IMR-90 (cell line): ENCODE measurements at regions not wholly inside any gene's neighbourhood (a gene's known extent, or its start where the extent isn't known, plus 50 kb on each side); places are given as distances from the start of the nearest gene placed in this dataset.

Experiments
- ATAC-seq: fragments of 200-7000 bp; cut with Tn5 transposase; 2 replicates; pipeline ENCODE4 v1.9.1; 2020; ENCODE audit warnings: low read depth, mild to moderate bottlenecking, moderate library complexity
- BruUV-seq: library from RNA; stranded (reverse); fragments of 400-500 nt; replicated peaks from 2 replicates; lab custom pipeline; 2021; lab: Mats Ljungman, UMichigan
- CTCF ChIA-PET: fragments of 300-600 bp; formaldehyde crosslinking; extraction: SDS; loops from one replicate; lab custom pipeline; 2021; ENCODE audit warnings: antibody characterized with exemption; lab: Yijun Ruan, JAX
- POLR2A ChIA-PET: fragments of 300-600 bp; sonication (Branson Sonifier 250); formaldehyde crosslinking; loops from one replicate; lab custom pipeline; 2022; ENCODE audit warnings: antibody characterized with exemption; ENCODE audit not compliant: unreplicated experiment; lab: Charles Lee
- DNase-seq: peaks from one replicate; pipeline ENCODE4 v3.0.0; 2013
- H2AFZ ChIP-seq: replicated peaks from 2 replicates; pipeline ENCODE3; 2013; ENCODE audit warnings: low read length, mild to moderate bottlenecking; ENCODE audit not compliant: poor library complexity
- H2AK5ac ChIP-seq: 2 replicates; pipeline ENCODE4 v1.6.1; 2013; ENCODE audit warnings: low read depth, low read length, inconsistent platforms
- H2AK9ac ChIP-seq: replicated peaks from 2 replicates; pipeline ENCODE3; 2013; ENCODE audit warnings: mild to moderate bottlenecking, low read depth, low read length, moderate library complexity; ENCODE audit not compliant: poor library complexity
- H2BK120ac ChIP-seq: 2 replicates; pipeline ENCODE4 v1.6.1; 2013; ENCODE audit warnings: low read depth, low read length, inconsistent platforms
- H2BK15ac ChIP-seq: 3 replicates; pipeline ENCODE4 v1.6.1; 2013; ENCODE audit warnings: low read depth, low read length, inconsistent platforms
- H2BK20ac ChIP-seq: 2 replicates; pipeline ENCODE4 v1.6.1; 2013; ENCODE audit warnings: low read depth, mild to moderate bottlenecking, inconsistent platforms, low read length, moderate library complexity
- H2BK5ac ChIP-seq: 2 replicates; pipeline ENCODE4 v1.6.1; 2013; ENCODE audit warnings: mild to moderate bottlenecking, low read depth, low read length, inconsistent platforms; ENCODE audit not compliant: poor library complexity, severe bottlenecking
- H3K14ac ChIP-seq: replicated peaks from 2 replicates; pipeline ENCODE4 v1.6.1; 2013; ENCODE audit warnings: low read depth, low read length, inconsistent platforms
- H3K18ac ChIP-seq: 2 replicates; pipeline ENCODE4 v1.6.1; 2013; ENCODE audit warnings: low read depth, low read length, control low read depth
- H3K23ac ChIP-seq: 2 replicates; pipeline ENCODE4 v1.6.1; 2013; ENCODE audit warnings: low read depth, low read length, inconsistent platforms
- H3K27ac ChIP-seq: 2 replicates; pipeline ENCODE4 v1.5.1; 2013; ENCODE audit warnings: mild to moderate bottlenecking, control low read depth, low read length; ENCODE audit not compliant: insufficient read depth
- H3K27me3 ChIP-seq: 2 replicates; pipeline ENCODE4 v1.6.1; 2013; ENCODE audit warnings: low read length; ENCODE audit not compliant: control insufficient read depth, insufficient read depth
- H3K36me3 ChIP-seq: 2 replicates; pipeline ENCODE4 v1.6.1; 2013; ENCODE audit warnings: low read length, mixed read lengths; ENCODE audit not compliant: control insufficient read depth, insufficient read depth
- H3K4ac ChIP-seq: 2 replicates; pipeline ENCODE4 v1.6.1; 2013; ENCODE audit warnings: low read depth, low read length, inconsistent platforms
- H3K4me1 ChIP-seq: 2 replicates; pipeline ENCODE4 v1.6.1; 2013; ENCODE audit warnings: low read length, mixed read lengths; ENCODE audit not compliant: control insufficient read depth, insufficient read depth
- H3K4me2 ChIP-seq: 2 replicates; pipeline ENCODE4 v1.6.1; 2013; ENCODE audit warnings: low read depth, mild to moderate bottlenecking, control low read depth, low read length, moderate library complexity
- H3K4me3 ChIP-seq: 2 replicates; pipeline ENCODE4 v1.5.1; 2013; ENCODE audit warnings: low read depth, mild to moderate bottlenecking, control low read depth, low read length, moderate library complexity; ENCODE audit not compliant: insufficient read depth
- H3K56ac ChIP-seq: 2 replicates; pipeline ENCODE4 v1.6.1; 2013; ENCODE audit warnings: low read length, inconsistent platforms; ENCODE audit not compliant: insufficient read depth; ENCODE audit errors: extremely low read depth
- H3K79me1 ChIP-seq, 2 experiments: 2 replicates each; pipeline ENCODE4 v1.6.1; 2013; ENCODE audit warnings: low read length in 2 of 2, inconsistent platforms in 1 of 2, low read depth in 1 of 2
- H3K9ac ChIP-seq: 2 replicates; pipeline ENCODE4 v1.6.1; 2013; ENCODE audit warnings: low read depth, low read length, control low read depth
- H3K9me1 ChIP-seq: 2 replicates; pipeline ENCODE4 v1.6.1; 2013; ENCODE audit warnings: low read length, inconsistent platforms; ENCODE audit not compliant: insufficient read depth
- H3K9me3 ChIP-seq: 2 replicates; pipeline ENCODE4 v1.6.1; 2013; ENCODE audit warnings: low read length; ENCODE audit not compliant: control insufficient read depth, insufficient read depth
- H4K20me1 ChIP-seq: 2 replicates; pipeline ENCODE4 v1.6.1; 2013; ENCODE audit warnings: low read length, inconsistent platforms; ENCODE audit not compliant: insufficient read depth
- H4K5ac ChIP-seq: 2 replicates; pipeline ENCODE4 v1.6.1; 2013; ENCODE audit warnings: mild to moderate bottlenecking, low read depth, low read length, control low read depth
- H4K8ac ChIP-seq, 2 experiments: 2 replicates each; pipeline ENCODE4 v1.6.1; 2013; ENCODE audit warnings: low read depth in 2 of 2, low read length in 2 of 2, control low read depth in 1 of 2, inconsistent platforms in 1 of 2
- H4K91ac ChIP-seq: 2 replicates; pipeline ENCODE4 v1.6.1; 2013; ENCODE audit warnings: low read depth, low read length, inconsistent platforms; ENCODE audit not compliant: insufficient read depth
- BHLHE40 ChIP-seq: fragments of 150-350 bp; IDR thresholded peaks from 2 replicates; pipeline ENCODE4 v1.6.1; 2016; ENCODE audit warnings: mild to moderate bottlenecking, low read depth, low read length
- CEBPB ChIP-seq: IDR thresholded peaks from 2 replicates; pipeline ENCODE4 v1.6.1; 2012; ENCODE audit warnings: low read depth, low read length, improper control_type of control experiment
- CHD1 ChIP-seq: IDR thresholded peaks from 2 replicates; pipeline ENCODE4 v1.6.1; 2012; ENCODE audit warnings: low read depth, low read length, improper control_type of control experiment
- ELK1 ChIP-seq: fragments of 150-350 bp; IDR thresholded peaks from 2 replicates; pipeline ENCODE4 v1.6.1; 2016; ENCODE audit warnings: low read depth, mild to moderate bottlenecking, low read length, moderate library complexity, borderline replicate concordance
- FOS ChIP-seq: fragments of 150-350 bp; IDR thresholded peaks from 2 replicates; pipeline ENCODE4 v1.6.1; 2016; ENCODE audit warnings: low read depth, low read length
- MXI1 ChIP-seq: IDR thresholded peaks from 2 replicates; pipeline ENCODE4 v1.6.1; 2012; ENCODE audit warnings: low read depth, mild to moderate bottlenecking, low read length, moderate library complexity, borderline replicate concordance
- RAD21 ChIP-seq: IDR thresholded peaks from 2 replicates; pipeline ENCODE4 v1.6.1; 2012; ENCODE audit warnings: low read length, improper control_type of control experiment
- RFX5 ChIP-seq: IDR thresholded peaks from 2 replicates; pipeline ENCODE4 v1.8.0; 2012; ENCODE audit warnings: low read depth, mild to moderate bottlenecking, low read length, moderate library complexity
- WGBS, 2 experiments: methylation state at CpG; one replicate each; pipeline versions ENCODE4 v1.1.5 to v1.1.7; 2013; ENCODE audit warnings: missing lambda C conversion rate in 2 of 2; ENCODE audit not compliant: insufficient read length in 1 of 2; ENCODE audit errors: extremely low coverage in 2 of 2; 5-methylcytosine and 5-hydroxymethylcytosine counted together
- dilution Hi-C: fragments of 300-500 bp; cut with HindIII; formaldehyde crosslinking; loops from one replicate; pipeline ENCODE4 v1.14.3; 2018; ENCODE audit warnings: low sequenced_read_pairs; ENCODE audit not compliant: unreplicated experiment
- in situ Hi-C: fragments of 300-500 bp; cut with MboI; formaldehyde crosslinking; loops from 3 replicates; pipeline ENCODE4 v1.14.3; 2019; ENCODE audit warnings: low sequenced_read_pairs, inconsistent platforms, mixed read lengths
- intact Hi-C: fragments of 100-400 bp; cut with micrococcal nuclease; formaldehyde crosslinking; loops from 2 replicates; pipeline ENCODE4 v1.10.0; 2022
- TF ChIP-seq, protein P1 (sequence below): conservative IDR thresholded peaks from 2 replicates; pipeline ENCODE4 v1.5.1; 2012; ENCODE audit warnings: mild to moderate bottlenecking, low read depth, low read length, improper control_type of control experiment
- TF ChIP-seq, protein P2 (sequence below): fragments of 150-350 bp; IDR thresholded peaks from 2 replicates; pipeline ENCODE4 v1.6.1; 2017; ENCODE audit warnings: mild to moderate bottlenecking, antibody characterized with exemption, low read length, low read depth

- Histone ChIP-seq H3K27ac (no peak overlapping the region), H3K36me3 (no peaks in the 10 kb centered on the region), H3K23ac (no peak overlapping the region), H3K56ac (no peak overlapping the region), H4K20me1 (no peaks in the 10 kb centered on the region), H3K9me1 (no peaks in the 10 kb centered on the region), H3K4ac (no peak overlapping the region), H2BK5ac (no peak overlapping the region), H2AK9ac (no peak overlapping the region), H4K91ac (no peak overlapping the region), H3K4me3 (no peak overlapping the region), H2BK120ac (no peak overlapping the region), H2AK5ac (no peak overlapping the region), H4K8ac (no peak overlapping the region), H3K18ac (no peak overlapping the region), H3K9ac (no peak overlapping the region), H2AFZ (no peak overlapping the region), H3K9me3 (no peaks in the 10 kb centered on the region; the same call in 1 of the 2 replicates), H3K4me1 (no peaks in the 10 kb centered on the region), H3K79me1 (no peaks in the 10 kb centered on the region), H2BK15ac (no peak overlapping the region), H4K5ac (no peak overlapping the region), H3K4me2 (no peak overlapping the region), H3K27me3 (no peaks in the 10 kb centered on the region), H2BK20ac (no peak overlapping the region), H3K14ac (no peak overlapping the region)
- ChIA-PET CTCF (no interaction called here), POLR2A (no interaction called here)
- TF ChIP-seq RAD21 (no peak), MXI1 (no peak), CEBPB (no peak), FOS (no peak), CHD1 (no peak), BHLHE40 (no peak), RFX5 (no peak), ELK1 (no peak)
- TF ChIP-seq, protein P1, sequence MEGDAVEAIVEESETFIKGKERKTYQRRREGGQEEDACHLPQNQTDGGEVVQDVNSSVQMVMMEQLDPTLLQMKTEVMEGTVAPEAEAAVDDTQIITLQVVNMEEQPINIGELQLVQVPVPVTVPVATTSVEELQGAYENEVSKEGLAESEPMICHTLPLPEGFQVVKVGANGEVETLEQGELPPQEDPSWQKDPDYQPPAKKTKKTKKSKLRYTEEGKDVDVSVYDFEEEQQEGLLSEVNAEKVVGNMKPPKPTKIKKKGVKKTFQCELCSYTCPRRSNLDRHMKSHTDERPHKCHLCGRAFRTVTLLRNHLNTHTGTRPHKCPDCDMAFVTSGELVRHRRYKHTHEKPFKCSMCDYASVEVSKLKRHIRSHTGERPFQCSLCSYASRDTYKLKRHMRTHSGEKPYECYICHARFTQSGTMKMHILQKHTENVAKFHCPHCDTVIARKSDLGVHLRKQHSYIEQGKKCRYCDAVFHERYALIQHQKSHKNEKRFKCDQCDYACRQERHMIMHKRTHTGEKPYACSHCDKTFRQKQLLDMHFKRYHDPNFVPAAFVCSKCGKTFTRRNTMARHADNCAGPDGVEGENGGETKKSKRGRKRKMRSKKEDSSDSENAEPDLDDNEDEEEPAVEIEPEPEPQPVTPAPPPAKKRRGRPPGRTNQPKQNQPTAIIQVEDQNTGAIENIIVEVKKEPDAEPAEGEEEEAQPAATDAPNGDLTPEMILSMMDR: no peak
- TF ChIP-seq, protein P2, sequence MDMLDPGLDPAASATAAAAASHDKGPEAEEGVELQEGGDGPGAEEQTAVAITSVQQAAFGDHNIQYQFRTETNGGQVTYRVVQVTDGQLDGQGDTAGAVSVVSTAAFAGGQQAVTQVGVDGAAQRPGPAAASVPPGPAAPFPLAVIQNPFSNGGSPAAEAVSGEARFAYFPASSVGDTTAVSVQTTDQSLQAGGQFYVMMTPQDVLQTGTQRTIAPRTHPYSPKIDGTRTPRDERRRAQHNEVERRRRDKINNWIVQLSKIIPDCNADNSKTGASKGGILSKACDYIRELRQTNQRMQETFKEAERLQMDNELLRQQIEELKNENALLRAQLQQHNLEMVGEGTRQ: no peak
- no TSS peak for BruUV-seq
- DNase-seq (no peak), ATAC-seq (no peak)
- dilution Hi-C loops: no loop called here
- in situ Hi-C loops: no loop called here
- intact Hi-C loops: no loop called here
- WGBS, 2 experiments: 70% methylated on average over 11 of the region's 41 CpGs; no CpG with 5 or more reads in 1 of the 2 experiments
Observed at GRCh38 chr2:131754929-131755720, 227.4 kb downstream of the CCDC74A start.
